ENCODE measurements at regions not wholly inside any gene's neighbourhood (a gene's known extent, or its start where the extent isn't known, plus 50 kb on each side); places are given as distances from the start of the nearest gene placed in this dataset.

- Mint-ChIP-seq H3K4me3 (no peak overlapping the region), H3K36me3 (ENCODE audit: low read depth) (no peaks in the 10 kb centered on the region), H3K9me3 (no peaks in the 10 kb centered on the region), H3K27ac (peak overlapping the region; percentile 7 to 55 (median 11)), H3K4me1 (peaks cover 23% of the 10 kb centered on the region), H3K27me3 (ENCODE audit: low read depth) (peaks cover 9% of the 10 kb centered on the region)
- TF ChIP-seq CTCF (IDR thresholded peaks at IDR 0.05; ENCODE audit: unreplicated experiment in 3 of 3): peak; percentile 77 to 82 (median 78)
Measured at GRCh38 chr4:128454281-128454871, 166.8 kb upstream of the PGRMC2 start.

GRCh38 chr4:128452415-128452814, 164.8 kb upstream of the PGRMC2 start:
- H3K36me3 Mint-ChIP-seq (ENCODE audit: low read depth): no peaks in the 10 kb centered on the region
- no peaks in the 10 kb centered on the region for H3K9me3 Mint-ChIP-seq
- H3K4me3 Mint-ChIP-seq: no peak overlapping the region
- no peak overlapping the region for H3K27ac Mint-ChIP-seq
- H3K27me3 Mint-ChIP-seq (ENCODE audit: low read depth): peaks cover 13% of the 10 kb centered on the region
- TF ChIP-seq CTCF (IDR thresholded peaks at IDR 0.05; ENCODE audit: unreplicated experiment in 3 of 3): no peak
- peaks cover 23% of the 10 kb centered on the region for H3K4me1 Mint-ChIP-seq

- TF ChIP-seq CTCF (IDR thresholded peaks at IDR 0.05; ENCODE audit: unreplicated experiment in 3 of 3): no peak
- H3K27me3 Mint-ChIP-seq (ENCODE audit: low read depth): peaks cover 13% of the 10 kb centered on the region
- no peaks in the 10 kb centered on the region for H3K36me3 Mint-ChIP-seq (ENCODE audit: low read depth)
- no peaks in the 10 kb centered on the region for H3K9me3 Mint-ChIP-seq
- no peak overlapping the region for H3K27ac Mint-ChIP-seq
- H3K4me1 Mint-ChIP-seq: peaks cover 23% of the 10 kb centered on the region
- no peak overlapping the region for H3K4me3 Mint-ChIP-seq
Measured at GRCh38 chr4:128451270-128451905, 163.8 kb upstream of the PGRMC2 start.

GRCh38 chr4:128450326-128451120, 162.9 kb upstream of the PGRMC2 start:
- Mint-ChIP-seq H3K27ac (no peak overlapping the region), H3K36me3 (ENCODE audit: low read depth) (peaks cover 2% of the 10 kb centered on the region), H3K4me1 (peaks cover 23% of the 10 kb centered on the region), H3K27me3 (ENCODE audit: low read depth) (peaks cover 13% of the 10 kb centered on the region), H3K9me3 (peaks cover 3% of the 10 kb centered on the region), H3K4me3 (no peak overlapping the region)
- no peak for TF ChIP-seq CTCF (IDR thresholded peaks at IDR 0.05; ENCODE audit: unreplicated experiment in 3 of 3)

- Mint-ChIP-seq H3K27ac (no peak overlapping the region), H3K27me3 (ENCODE audit: low read depth) (peaks cover 11% of the 10 kb centered on the region), H3K36me3 (ENCODE audit: low read depth) (peaks cover 5% of the 10 kb centered on the region), H3K4me1 (peaks cover 17% of the 10 kb centered on the region), H3K4me3 (no peak overlapping the region), H3K9me3 (peaks cover 12% of the 10 kb centered on the region)
- TF ChIP-seq CTCF (IDR thresholded peaks at IDR 0.05; ENCODE audit: unreplicated experiment in 3 of 3): no peak
Measured at GRCh38 chr4:128449251-128449650, 161.6 kb upstream of the PGRMC2 start.
